HCT116 (cell line): ENCODE measurements at regions not wholly inside any gene's neighbourhood (a gene's known extent, or its start where the extent isn't known, plus 50 kb on each side); places are given as distances from the start of the nearest gene placed in this dataset.

Experiments
- ATAC-seq: fragments of 200-7000 bp; cut with Tn5 transposase; 2 replicates; pipeline ENCODE4 v1.9.1; 2020; ENCODE audit warnings: mild to moderate bottlenecking, moderate library complexity
- BruUV-seq: library from RNA; stranded (reverse); fragments of 400-500 nt; replicated peaks from 2 replicates; lab custom pipeline; 2021; lab: Mats Ljungman, UMichigan
- CTCF ChIA-PET: fragments of 300-600 bp; sonication (Branson Sonifier 250); formaldehyde crosslinking; loops from one replicate; lab custom pipeline; 2021; ENCODE audit warnings: antibody characterized with exemption; lab: Charles Lee
- POLR2A ChIA-PET: fragments of 300-600, 350-600 bp; sonication (Branson Sonifier 250); formaldehyde crosslinking; loops from one replicate; lab custom pipeline; 2021; ENCODE audit warnings: antibody characterized with exemption; lab: Charles Lee
- RAD21 ChIA-PET, 2 experiments: fragments of 300-600 bp; sonication (Branson Sonifier 250); formaldehyde crosslinking; loops; one replicate each; lab custom pipeline; 2023; ENCODE audit warnings: low total read pairs in 2 of 2; ENCODE audit not compliant: uncharacterized antibody in 2 of 2, unreplicated experiment in 2 of 2, low non-redundant PET in 1 of 2; lab: Charles Lee
- DNase-seq: peaks from one replicate; pipeline ENCODE4 v3.0.0-alpha.2; 2010; ENCODE audit warnings: low read depth, low spot score
- H2AFZ ChIP-seq: fragments of 200-600 bp; shearing (Covaris generic), sonication (generic); 2 replicates; pipeline ENCODE4 v1.6.1; 2017; ENCODE audit warnings: low read depth, mixed run types, mixed read lengths, antibody characterized with exemption, low read length; ENCODE audit not compliant: poor library complexity, severe bottlenecking
- H3K27ac ChIP-seq: 2 replicates; pipeline ENCODE4 v1.5.1; 2012; ENCODE audit warnings: low read depth, low read length
- H3K27me3 ChIP-seq: fragments of 200-600 bp; sonication (generic); 2 replicates; pipeline ENCODE4 v1.6.1; 2016; ENCODE audit warnings: mixed run types, low read length, mixed read lengths; ENCODE audit not compliant: insufficient read depth
- H3K36me3 ChIP-seq, 2 experiments: fragments of 200-500 bp in 1 of 2; fragments of 200-600 bp in 1 of 2; sonication (Bioruptor generic) in 1 of 2; sonication (generic) in 1 of 2; 2 replicates each; pipeline versions ENCODE4 v1.5.1 to v1.6.1; 2014 to 2016; ENCODE audit warnings: low read length in 2 of 2, inconsistent platforms in 1 of 2, mixed read lengths in 1 of 2, mixed run types in 1 of 2; ENCODE audit not compliant: insufficient read depth in 2 of 2, control insufficient read depth in 1 of 2
- H3K4me1 ChIP-seq, 2 experiments: fragments of 200-600 bp in 1 of 2; sonication (generic) in 1 of 2; 2 replicates each; pipeline versions ENCODE4 v1.5.1 to v1.6.1; 2012 to 2017; ENCODE audit warnings: low read length in 2 of 2, inconsistent platforms in 1 of 2, mild to moderate bottlenecking in 1 of 2, mixed read lengths in 1 of 2, mixed run types in 1 of 2, moderate library complexity in 1 of 2; ENCODE audit not compliant: insufficient read depth in 2 of 2, control insufficient read depth in 1 of 2
- H3K4me2 ChIP-seq: fragments of 200-600 bp; sonication (generic); 2 replicates; pipeline ENCODE4 v1.6.1; 2017; ENCODE audit warnings: mixed run types, low read length, mixed read lengths
- H3K4me3 ChIP-seq, 2 experiments: fragments of 200-600 bp in 1 of 2; sonication (generic) in 1 of 2; replicated peaks in 1 of 2; 2 replicates each; pipeline ENCODE4 v1.5.1; 2011 to 2016; ENCODE audit warnings: low read length in 2 of 2, control low read depth in 1 of 2, low read depth in 1 of 2, mild to moderate bottlenecking in 1 of 2, mixed read lengths in 1 of 2, mixed run types in 1 of 2
- H3K79me2 ChIP-seq: fragments of 200-600 bp; sonication (generic); 2 replicates; pipeline ENCODE4 v1.6.1; 2017; ENCODE audit warnings: mild to moderate bottlenecking, mixed run types, low read length, moderate library complexity, mixed read lengths; ENCODE audit not compliant: insufficient read depth
- H3K9ac ChIP-seq: fragments of 200-600 bp; sonication (generic); 2 replicates; pipeline ENCODE4 v1.6.1; 2016; ENCODE audit warnings: low read length, mixed read lengths
- H3K9me2 ChIP-seq: fragments of 200-600 bp; sonication (generic), shearing (Covaris generic); 2 replicates; pipeline ENCODE4 v1.6.1; 2017; ENCODE audit warnings: mixed run types, mild to moderate bottlenecking, moderate library complexity; ENCODE audit not compliant: insufficient read depth
- H3K9me3 ChIP-seq, 2 experiments: fragments of 200-500 bp in 1 of 2; fragments of 200-600 bp in 1 of 2; sonication (Bioruptor generic) in 1 of 2; sonication (generic) in 1 of 2; 2 replicates each; pipeline ENCODE4 v1.6.1; 2014 to 2017; ENCODE audit warnings: low read length in 2 of 2, mixed read lengths in 2 of 2, inconsistent platforms in 1 of 2, low read depth in 1 of 2, mild to moderate bottlenecking in 1 of 2, mixed run types in 1 of 2, moderate library complexity in 1 of 2; ENCODE audit not compliant: control insufficient read depth in 1 of 2, insufficient read depth in 1 of 2
- H4K20me1 ChIP-seq: fragments of 200-600 bp; sonication (generic), shearing (Covaris generic); 2 replicates; pipeline ENCODE4 v1.6.1; 2017; ENCODE audit warnings: mixed run types, mild to moderate bottlenecking, moderate library complexity; ENCODE audit not compliant: insufficient read depth
- ATF3 ChIP-seq: IDR thresholded peaks from 2 replicates; pipeline ENCODE4 v1.6.1; 2012
- CBX3 ChIP-seq: IDR thresholded peaks from 2 replicates; pipeline ENCODE4 v1.6.1; 2012; ENCODE audit warnings: low read depth
- EZH2phosphoT487 ChIP-seq: fragments of 200-600 bp; IDR thresholded peaks from 2 replicates; pipeline ENCODE4 v1.6.1; 2018; ENCODE audit warnings: antibody characterized with exemption, borderline replicate concordance
- MAX ChIP-seq: IDR thresholded peaks from 2 replicates; pipeline ENCODE4 v1.6.1; 2012
- POLR2A ChIP-seq: IDR thresholded peaks from 2 replicates; pipeline ENCODE4 v1.7.0; 2011; ENCODE audit warnings: borderline replicate concordance; ENCODE audit not compliant: insufficient read depth, insufficient read length; ENCODE audit errors: extremely low read depth
- RAD21 ChIP-seq: IDR thresholded peaks from 2 replicates; pipeline ENCODE4 v1.6.1; 2012; ENCODE audit warnings: low read depth, mild to moderate bottlenecking
- SP1 ChIP-seq: IDR thresholded peaks from 2 replicates; pipeline ENCODE4 v1.6.1; 2012; ENCODE audit warnings: low read depth
- SRF ChIP-seq: IDR thresholded peaks from 2 replicates; pipeline ENCODE4 v1.6.1; 2012; ENCODE audit warnings: low read depth
- ZBTB33 ChIP-seq: IDR thresholded peaks from 2 replicates; pipeline ENCODE4 v1.6.1; 2011; ENCODE audit warnings: mild to moderate bottlenecking, low read length, moderate library complexity; ENCODE audit not compliant: insufficient replicate concordance; ENCODE audit errors: extremely low read depth
- ZFX ChIP-seq: fragments of 450-650 bp; IDR thresholded peaks from 2 replicates; pipeline ENCODE4 v1.6.1; 2017
- intact Hi-C: fragments of 100-400 bp; cut with micrococcal nuclease; formaldehyde crosslinking; loops from 2 replicates; pipeline ENCODE4 v1.10.0; 2022

GRCh38 chr3:23735535-23736326 lies 70.0 kb upstream of the UBE2E1 start:
- Histone ChIP-seq H3K4me2 (no peak overlapping the region), H3K9me2 (no peaks in the 10 kb centered on the region), H3K79me2 (no peaks in the 10 kb centered on the region), H3K27ac (no peak overlapping the region), H3K27me3 (no peaks in the 10 kb centered on the region), H3K9ac (no peak overlapping the region), H3K36me3 (no peaks in the 10 kb centered on the region), H3K4me1 (peaks cover 31 to 68% of the 10 kb centered on the region in 2 experiments), H3K4me3 (no peak overlapping the region), H3K9me3 (no peaks in the 10 kb centered on the region), H2AFZ (peak overlapping the region; percentile 70), H4K20me1 (no peaks in the 10 kb centered on the region)
- POLR2A ChIA-PET, result no interaction called here
- RAD21 ChIA-PET, result no interaction called here
- ATAC-seq (no peak), DNase-seq (no peak)
- CTCF ChIA-PET, result no interaction called here
- TF ChIP-seq SP1, result no peak
- no peak for TF ChIP-seq ATF3
- no peak for TF ChIP-seq ZFX
- TF ChIP-seq ZBTB33, result no peak
- no peak for TF ChIP-seq EZH2phosphoT487
- TF ChIP-seq CBX3, result no peak
- TF ChIP-seq MAX, result no peak
- no peak for TF ChIP-seq POLR2A
- no peak for TF ChIP-seq RAD21
- no peak for TF ChIP-seq SRF
- intact Hi-C loops, result no loop called here
- no TSS peak for BruUV-seq
